Activated CD4-positive, alpha-beta T cell treated with anti-CD3 and anti-CD28 coated beads, Interleukin-2, amount 10 ng/mL, durations not matched to agents 7 days and 5 days (primary cell): ENCODE measurements at regions not wholly inside any gene's neighbourhood (a gene's known extent, or its start where the extent isn't known, plus 50 kb on each side); places are given as distances from the start of the nearest gene placed in this dataset.

Source experiments
- CTCF ChIA-PET: fragments of 350-600 bp; sonication (Branson Sonifier 250); formaldehyde crosslinking; loops from one replicate; lab custom pipeline; 2021; ENCODE audit warnings: antibody characterized with exemption; lab: Charles Lee
- POLR2A ChIA-PET: fragments of 350-600 bp; sonication (Branson Sonifier 250); formaldehyde crosslinking; loops from one replicate; lab custom pipeline; 2021; ENCODE audit warnings: antibody characterized with exemption; lab: Charles Lee
- DNase-seq: peaks from one replicate; pipeline ENCODE4 v3.0.0-alpha.2; 2020
- H3K27ac Mint-ChIP-seq: one replicate; pipeline ENCODE4 v1.8.0; 2021; ENCODE audit warnings: mild to moderate bottlenecking, moderate library complexity, mixed read lengths
- H3K27me3 Mint-ChIP-seq: one replicate; pipeline ENCODE4 v1.8.0; 2021; ENCODE audit warnings: mixed read lengths
- H3K36me3 Mint-ChIP-seq: one replicate; pipeline ENCODE4 v1.8.0; 2021; ENCODE audit warnings: low read depth, mixed read lengths
- H3K4me1 Mint-ChIP-seq: one replicate; pipeline ENCODE4 v1.8.0; 2021; ENCODE audit warnings: mixed read lengths
- H3K4me3 Mint-ChIP-seq: one replicate; pipeline ENCODE4 v1.8.0; 2021; ENCODE audit warnings: mild to moderate bottlenecking, moderate library complexity, mixed read lengths
- H3K9me3 Mint-ChIP-seq: one replicate; pipeline ENCODE4 v1.8.0; 2021; ENCODE audit warnings: mixed read lengths

DNA sequence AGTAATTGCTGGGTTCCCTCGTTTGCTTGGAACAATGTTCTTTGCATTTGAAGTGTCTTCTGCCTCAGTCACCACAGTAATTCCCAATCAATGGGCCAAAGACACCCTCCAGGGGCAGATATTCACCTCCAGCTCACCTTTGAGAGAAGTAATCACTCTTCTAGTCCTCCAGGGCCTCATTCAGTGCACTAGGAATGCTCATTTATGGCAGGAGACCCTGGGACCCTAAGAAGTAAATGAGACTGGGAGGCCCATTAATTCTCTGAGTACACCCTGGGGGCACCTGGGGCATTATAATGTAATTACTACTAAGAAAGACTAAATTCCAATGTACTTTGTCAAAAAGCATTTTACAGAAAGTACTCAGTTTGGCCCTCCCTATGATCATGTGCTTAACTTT is 158.2 kb upstream of the XYLT1 start:
- no peak overlapping the region for H3K4me3 Mint-ChIP-seq
- H3K27me3 Mint-ChIP-seq, result peaks cover 2% of the 10 kb centered on the region
- H3K9me3 Mint-ChIP-seq, result peaks cover 13% of the 10 kb centered on the region
- H3K4me1 Mint-ChIP-seq, result no peaks in the 10 kb centered on the region
- CTCF ChIA-PET, result no interaction called here
- POLR2A ChIA-PET, result no interaction called here
- no peak overlapping the region for H3K27ac Mint-ChIP-seq
- DNase-seq, result no peak
- H3K36me3 Mint-ChIP-seq, result no peaks in the 10 kb centered on the region

DNA sequence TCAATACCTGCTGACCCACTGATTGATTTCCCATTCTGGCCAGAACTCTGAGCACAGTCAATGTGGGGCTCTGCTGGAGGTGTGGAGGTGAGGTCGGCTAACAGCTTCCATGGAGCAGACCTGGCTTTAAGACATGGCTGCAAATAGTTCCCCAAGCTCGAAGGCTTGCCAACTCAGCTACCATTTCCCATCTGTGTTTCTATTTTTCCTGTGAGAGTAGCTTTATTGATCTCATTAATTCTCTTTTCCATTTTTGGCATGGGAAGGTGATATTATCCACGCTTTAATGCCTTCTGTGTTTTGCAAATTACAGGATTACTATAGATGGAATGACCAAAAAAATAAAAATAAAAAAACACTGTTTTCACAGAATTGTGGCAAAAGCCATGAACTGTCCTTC is 151.6 kb upstream of the XYLT1 start:
- Mint-ChIP-seq H3K27ac (no peak overlapping the region), H3K4me1 (no peaks in the 10 kb centered on the region), H3K27me3 (no peaks in the 10 kb centered on the region), H3K4me3 (no peak overlapping the region), H3K9me3 (peaks cover 11% of the 10 kb centered on the region), H3K36me3 (no peaks in the 10 kb centered on the region)
- ChIA-PET POLR2A (no interaction called here), CTCF (no interaction called here)
- no peak for DNase-seq

DNA sequence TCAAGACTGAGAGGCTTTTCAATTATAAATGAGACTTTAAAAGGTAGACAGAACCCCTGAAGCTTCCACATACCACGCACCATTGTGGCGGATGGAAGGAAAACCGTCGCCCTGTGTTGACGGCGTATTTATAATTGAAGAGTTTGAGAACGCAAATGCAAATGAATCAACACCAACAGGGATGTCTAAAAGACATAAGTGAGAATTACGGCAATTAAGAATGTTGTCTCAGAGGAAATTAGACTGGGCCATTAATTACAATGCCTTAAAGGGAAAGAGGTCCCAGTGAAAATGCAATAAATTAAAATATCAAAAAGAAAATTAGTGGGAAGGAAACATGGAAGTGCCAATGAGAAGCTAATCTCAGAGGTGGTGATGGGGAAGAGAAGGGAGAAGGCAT is 148.5 kb upstream of the XYLT1 start:
- CTCF ChIA-PET, result no interaction called here
- Mint-ChIP-seq H3K9me3 (no peaks in the 10 kb centered on the region), H3K36me3 (no peaks in the 10 kb centered on the region), H3K4me3 (no peak overlapping the region), H3K4me1 (no peaks in the 10 kb centered on the region), H3K27ac (no peak overlapping the region), H3K27me3 (peaks cover 7% of the 10 kb centered on the region)
- DNase-seq, result no peak
- POLR2A ChIA-PET, result no interaction called here

DNA sequence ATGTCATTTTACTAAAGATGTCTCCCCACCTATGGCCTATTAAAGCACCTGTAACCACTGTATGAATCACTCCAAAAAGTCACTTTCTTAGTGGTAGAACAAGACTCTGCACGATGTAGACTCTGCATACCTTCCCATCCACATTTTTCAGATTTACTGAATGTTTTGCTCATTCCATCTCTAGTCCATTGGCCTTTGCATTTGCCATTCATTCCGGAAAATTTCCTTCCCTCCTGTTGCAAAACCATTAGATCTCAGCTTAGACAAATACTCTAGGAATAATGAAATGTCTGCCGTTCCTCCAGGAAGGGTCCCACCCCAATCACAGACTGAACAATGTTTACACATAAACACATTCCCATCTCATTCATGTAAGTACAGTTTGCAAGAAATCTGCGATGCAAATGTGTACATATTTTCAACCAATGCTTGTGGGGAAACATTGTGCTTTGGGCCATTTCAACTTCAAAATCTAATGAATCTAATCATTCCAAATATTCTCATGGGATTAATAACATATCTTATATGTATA is 146.3 kb upstream of the XYLT1 start:
- Mint-ChIP-seq H3K4me3 (no peak overlapping the region), H3K9me3 (no peaks in the 10 kb centered on the region), H3K36me3 (no peaks in the 10 kb centered on the region), H3K27me3 (peaks cover 9% of the 10 kb centered on the region), H3K4me1 (no peaks in the 10 kb centered on the region), H3K27ac (no peak overlapping the region)
- no peak for DNase-seq
- POLR2A ChIA-PET, result no interaction called here
- CTCF ChIA-PET, result interaction anchor here (0.8 kb wide), 1 partner anchor 41 kb away, joined by 3 read pairs; no protein-coding TSS in a partner anchor

DNA sequence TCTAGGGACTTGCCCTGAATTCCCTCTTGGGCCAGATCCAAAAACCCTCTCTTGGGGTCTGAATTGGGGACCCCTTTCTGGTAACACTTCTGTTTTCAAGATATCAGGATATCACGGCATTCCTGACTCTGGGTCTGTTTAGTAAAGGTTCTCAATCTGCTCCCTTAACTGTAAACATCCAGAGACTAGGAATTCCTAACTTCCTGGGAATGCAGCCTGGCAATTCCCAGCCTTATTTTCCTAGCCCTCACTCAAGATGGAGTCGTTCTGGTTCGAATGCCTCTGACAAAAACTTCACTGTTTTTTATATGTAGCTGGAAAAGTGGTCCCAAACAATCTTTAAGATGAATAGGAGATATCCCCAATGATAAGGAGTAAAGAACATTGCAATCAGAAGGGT is 141.6 kb upstream of the XYLT1 start:
- Mint-ChIP-seq H3K9me3 (no peaks in the 10 kb centered on the region), H3K36me3 (no peaks in the 10 kb centered on the region), H3K4me3 (no peak overlapping the region), H3K27me3 (peaks cover 12% of the 10 kb centered on the region), H3K27ac (no peak overlapping the region), H3K4me1 (peaks cover 5% of the 10 kb centered on the region)
- CTCF ChIA-PET, result no interaction called here
- DNase-seq, result no peak
- POLR2A ChIA-PET, result no interaction called here

DNA sequence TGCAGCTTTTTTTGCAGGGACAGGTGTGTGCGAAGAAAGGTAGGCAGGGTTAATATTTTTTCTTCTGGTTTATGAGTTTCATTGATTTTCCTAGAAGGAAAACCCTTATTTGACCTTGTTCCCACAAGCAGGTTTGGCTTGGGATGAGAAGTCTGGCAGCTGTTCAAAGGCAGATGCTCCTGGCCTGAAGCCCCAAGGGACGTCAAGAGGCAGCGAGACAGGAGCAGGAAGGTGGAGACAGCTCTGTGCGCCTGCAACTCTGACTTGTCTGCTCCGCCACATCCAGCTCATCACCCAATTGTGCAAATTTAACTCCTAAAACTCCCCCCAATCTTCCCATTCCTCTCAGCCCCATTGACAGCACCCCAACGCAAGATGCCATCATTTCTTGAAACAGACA is 136.8 kb upstream of the XYLT1 start:
- H3K27me3 Mint-ChIP-seq, result peaks cover 7% of the 10 kb centered on the region
- CTCF ChIA-PET, result no interaction called here
- POLR2A ChIA-PET, result no interaction called here
- H3K27ac Mint-ChIP-seq, result no peak overlapping the region
- H3K4me1 Mint-ChIP-seq, result peaks cover 14% of the 10 kb centered on the region
- no peaks in the 10 kb centered on the region for H3K36me3 Mint-ChIP-seq
- no peak for DNase-seq
- H3K9me3 Mint-ChIP-seq, result peaks cover 2% of the 10 kb centered on the region
- H3K4me3 Mint-ChIP-seq, result no peak overlapping the region

DNA sequence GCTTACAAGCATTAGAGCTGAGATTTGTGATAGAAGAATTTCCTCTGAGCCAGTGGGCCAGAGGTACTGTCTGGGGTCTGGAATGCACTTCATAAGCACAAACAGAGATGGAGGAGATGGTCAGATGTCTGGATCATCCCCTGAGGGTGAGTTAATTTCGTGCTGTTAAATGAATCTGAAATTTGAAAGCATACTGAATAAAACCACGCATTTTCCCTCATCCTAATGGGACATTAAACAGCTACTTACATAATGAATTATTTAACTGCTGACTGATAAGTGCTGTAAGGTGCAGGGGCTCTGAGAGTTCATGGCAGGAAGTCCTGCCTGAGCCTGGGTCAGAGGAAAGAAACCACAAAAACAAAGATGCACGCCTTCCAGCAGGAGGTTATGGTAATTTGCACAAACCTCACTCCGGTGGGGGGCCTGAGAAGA is 136.3 kb upstream of the XYLT1 start:
- Mint-ChIP-seq H3K36me3 (no peaks in the 10 kb centered on the region), H3K4me3 (no peak overlapping the region), H3K4me1 (peaks cover 14% of the 10 kb centered on the region), H3K27me3 (peaks cover 7% of the 10 kb centered on the region), H3K27ac (no peak overlapping the region), H3K9me3 (peaks cover 2% of the 10 kb centered on the region)
- ChIA-PET POLR2A (no interaction called here), CTCF (no interaction called here)
- no peak for DNase-seq

DNA sequence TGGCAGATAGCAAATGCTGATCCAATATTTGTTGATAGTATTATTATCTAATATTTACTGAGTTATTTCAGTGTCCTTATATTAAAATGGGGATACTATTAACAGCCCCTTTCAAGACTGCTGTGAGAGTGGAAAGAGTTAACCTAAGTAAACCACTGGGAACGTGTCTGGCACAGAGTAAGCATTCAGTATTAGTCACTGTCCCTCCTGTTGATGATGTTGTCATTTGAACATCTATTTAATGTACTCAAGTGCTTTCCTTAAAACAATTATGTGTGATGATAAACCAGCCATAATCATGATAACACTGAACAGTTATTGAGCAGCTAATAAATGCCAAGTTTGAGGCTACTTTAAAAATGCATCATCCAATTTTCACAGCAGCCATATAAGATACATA is 135.7 kb upstream of the XYLT1 start:
- H3K4me3 Mint-ChIP-seq, result no peak overlapping the region
- H3K4me1 Mint-ChIP-seq, result peaks cover 14% of the 10 kb centered on the region
- H3K27ac Mint-ChIP-seq, result no peak overlapping the region
- no peaks in the 10 kb centered on the region for H3K36me3 Mint-ChIP-seq
- ChIA-PET CTCF (no interaction called here), POLR2A (no interaction called here)
- DNase-seq, result no peak
- peaks cover 7% of the 10 kb centered on the region for H3K27me3 Mint-ChIP-seq
- H3K9me3 Mint-ChIP-seq, result peaks cover 2% of the 10 kb centered on the region

DNA sequence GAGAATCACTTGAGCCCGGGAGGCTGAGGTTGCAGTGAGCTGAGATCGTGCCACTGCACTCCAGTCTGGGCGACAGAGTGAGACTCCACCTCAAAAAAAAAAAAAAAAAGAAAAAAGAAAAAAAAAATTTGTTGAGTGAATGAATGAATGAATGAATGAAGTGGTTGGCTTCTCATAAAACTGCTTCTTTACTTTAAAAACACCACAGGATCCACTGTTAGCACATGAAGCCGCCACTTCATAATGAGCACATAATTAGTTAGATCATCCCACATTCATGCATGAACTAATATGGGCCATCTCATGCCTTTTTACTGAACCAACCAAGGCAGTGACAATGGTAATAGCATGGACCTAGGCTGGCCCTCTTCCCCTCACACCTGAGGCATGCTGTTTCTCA is 135.0 kb upstream of the XYLT1 start:
- Mint-ChIP-seq H3K36me3 (no peaks in the 10 kb centered on the region), H3K4me3 (no peak overlapping the region), H3K27me3 (peaks cover 5% of the 10 kb centered on the region), H3K27ac (no peak overlapping the region), H3K4me1 (peaks cover 14% of the 10 kb centered on the region), H3K9me3 (peaks cover 2% of the 10 kb centered on the region)
- ChIA-PET POLR2A (no interaction called here), CTCF (no interaction called here)
- DNase-seq, result no peak

DNA sequence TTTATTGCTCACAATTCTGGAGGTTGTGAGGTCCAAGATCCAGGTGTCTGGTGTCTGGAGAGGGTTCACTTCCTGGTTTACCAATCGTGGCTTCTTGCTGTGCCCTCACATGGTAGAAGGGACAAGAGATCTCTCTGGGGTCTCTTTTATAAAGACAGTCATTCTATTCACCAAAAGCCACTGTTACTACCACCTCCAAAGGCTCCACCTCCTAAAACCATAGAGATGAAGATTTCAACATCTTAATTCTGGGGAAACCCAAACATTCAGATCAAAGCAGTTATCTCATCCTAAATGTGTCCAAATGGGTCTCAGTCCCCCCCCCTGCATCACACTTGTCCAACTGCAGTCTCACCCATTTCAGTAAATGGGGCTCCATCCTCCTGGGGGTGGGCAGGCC is 132.9 kb upstream of the XYLT1 start:
- H3K4me3 Mint-ChIP-seq, result no peak overlapping the region
- H3K36me3 Mint-ChIP-seq, result no peaks in the 10 kb centered on the region
- CTCF ChIA-PET, result interaction anchor here (0.7 kb wide), 1 partner anchor 402 kb away, joined by 4 read pairs; no protein-coding TSS in a partner anchor
- H3K4me1 Mint-ChIP-seq, result peaks cover 14% of the 10 kb centered on the region
- no peak for DNase-seq
- POLR2A ChIA-PET, result no interaction called here
- peaks cover 3% of the 10 kb centered on the region for H3K9me3 Mint-ChIP-seq
- H3K27ac Mint-ChIP-seq, result no peak overlapping the region
- H3K27me3 Mint-ChIP-seq, result peaks cover 3% of the 10 kb centered on the region

DNA sequence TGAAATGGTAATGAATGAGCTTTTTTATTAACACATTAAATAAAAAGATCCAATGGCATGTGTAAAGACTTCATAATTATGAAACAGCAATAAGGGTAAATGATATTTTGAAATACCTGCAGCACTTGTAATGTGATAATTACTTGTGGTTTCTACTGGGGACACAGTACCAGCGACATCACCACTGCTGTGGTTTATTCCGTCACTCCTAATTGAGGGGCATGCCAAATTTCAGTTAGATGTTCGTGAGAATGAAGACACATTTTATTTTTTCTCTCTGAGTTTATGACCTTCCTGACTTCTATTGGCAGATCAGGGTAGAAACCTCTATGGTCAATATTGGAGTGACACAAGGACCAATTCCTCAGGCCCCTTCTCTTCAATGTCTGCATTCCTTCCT is 131.9 kb upstream of the XYLT1 start:
- no peak overlapping the region for H3K27ac Mint-ChIP-seq
- no peak overlapping the region for H3K4me3 Mint-ChIP-seq
- peaks cover 11% of the 10 kb centered on the region for H3K9me3 Mint-ChIP-seq
- peaks cover 3% of the 10 kb centered on the region for H3K36me3 Mint-ChIP-seq
- H3K27me3 Mint-ChIP-seq, result peaks cover 3% of the 10 kb centered on the region
- CTCF ChIA-PET, result interaction anchor here (0.6 kb wide), 1 partner anchor 21 kb away, joined by 4 read pairs; no protein-coding TSS in a partner anchor
- POLR2A ChIA-PET, result no interaction called here
- DNase-seq, result no peak
- peaks cover 11% of the 10 kb centered on the region for H3K4me1 Mint-ChIP-seq

DNA sequence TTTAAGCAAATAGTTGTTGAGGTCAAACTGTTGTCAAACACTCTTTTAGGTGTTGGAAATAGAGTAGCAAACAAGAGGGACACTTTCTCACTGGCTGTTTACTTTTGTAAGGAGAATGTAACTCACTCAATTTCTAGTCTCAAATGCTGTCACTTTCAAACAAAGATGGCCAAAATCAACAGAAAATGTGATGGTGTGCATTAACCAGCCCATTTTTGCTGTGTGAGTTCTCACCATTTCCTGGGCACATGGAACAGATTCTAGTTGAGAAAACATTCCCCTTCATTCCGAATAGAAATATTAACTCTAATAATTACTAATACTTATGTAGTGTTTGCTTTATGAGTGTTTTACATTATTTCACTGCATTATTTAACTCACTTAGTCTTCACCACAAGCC is 128.2 kb upstream of the XYLT1 start:
- Mint-ChIP-seq H3K27ac (no peak overlapping the region), H3K9me3 (peaks cover 11% of the 10 kb centered on the region), H3K4me1 (no peaks in the 10 kb centered on the region), H3K4me3 (no peak overlapping the region), H3K36me3 (peaks cover 3% of the 10 kb centered on the region), H3K27me3 (no peaks in the 10 kb centered on the region)
- no peak for DNase-seq
- ChIA-PET CTCF (no interaction called here), POLR2A (no interaction called here)

DNA sequence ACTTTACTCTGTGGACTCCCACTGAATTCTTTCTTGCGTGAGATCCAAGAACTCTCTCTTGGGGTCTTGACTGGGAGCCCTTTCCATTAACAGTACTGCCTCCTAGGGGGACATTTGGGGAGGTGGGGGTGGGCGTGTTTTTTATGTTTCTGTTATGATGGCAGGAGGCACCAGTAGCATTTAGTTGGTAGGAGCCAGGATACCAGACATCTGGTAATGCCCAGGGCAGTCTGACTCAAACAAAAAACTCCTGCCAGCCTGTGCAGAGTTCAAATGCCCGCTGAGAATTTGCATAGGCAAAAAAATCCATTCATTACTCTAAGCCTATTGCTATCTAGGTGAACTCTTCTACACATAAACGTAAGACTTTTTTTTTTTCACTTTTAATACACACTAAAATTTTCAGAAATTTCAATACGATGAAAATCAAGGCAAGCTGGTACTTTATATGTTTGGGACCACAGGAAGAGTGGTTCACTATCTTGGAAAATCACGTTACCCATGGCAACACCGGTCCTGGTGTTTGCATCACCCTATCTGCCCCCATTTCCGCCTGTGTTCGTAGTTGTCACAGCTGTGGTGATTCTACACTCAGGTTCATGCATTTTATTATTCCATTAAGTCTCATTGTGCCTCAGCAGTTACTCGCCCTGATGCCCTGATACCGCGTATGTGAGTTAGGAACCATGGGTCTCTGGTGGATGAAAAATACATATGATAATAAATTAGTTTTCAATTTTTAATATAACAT is 121.1 kb upstream of the XYLT1 start:
- H3K36me3 Mint-ChIP-seq, result no peaks in the 10 kb centered on the region
- ChIA-PET CTCF (no interaction called here), POLR2A (no interaction called here)
- no peaks in the 10 kb centered on the region for H3K9me3 Mint-ChIP-seq
- H3K4me3 Mint-ChIP-seq, result peak overlapping the region; percentile 11
- peaks cover 4% of the 10 kb centered on the region for H3K27me3 Mint-ChIP-seq
- H3K4me1 Mint-ChIP-seq, result peaks cover 7% of the 10 kb centered on the region
- DNase-seq, result peak; percentile 8
- H3K27ac Mint-ChIP-seq, result peak overlapping the region; percentile 81
